Vagina (tissue), 2 donors: ENCODE measurements at regions not wholly inside any gene's neighbourhood (a gene's known extent, or its start where the extent isn't known, plus 50 kb on each side); places are given as distances from the start of the nearest gene placed in this dataset.

Source experiments
- POLR2A ChIP-seq, 2 donors: fragments of 450-650 bp; IDR thresholded peaks; one replicate each; pipeline ENCODE4 v1.6.1; 2017; ENCODE audit warnings: antibody characterized with exemption in 2 of 2, mild to moderate bottlenecking in 2 of 2, moderate library complexity in 2 of 2
- TF ChIP-seq, protein P1 (sequence below), 3 experiments: fragments of 450-650 bp in 2 of 3; fragments of 200-600 bp in 1 of 3; sonication (generic) in 1 of 3; IDR thresholded peaks; one replicate each; pipeline ENCODE4 v1.5.1; 2017 to 2019; ENCODE audit warnings: antibody characterized with exemption in 3 of 3, mild to moderate bottlenecking in 2 of 3, moderate library complexity in 2 of 3

DNA sequence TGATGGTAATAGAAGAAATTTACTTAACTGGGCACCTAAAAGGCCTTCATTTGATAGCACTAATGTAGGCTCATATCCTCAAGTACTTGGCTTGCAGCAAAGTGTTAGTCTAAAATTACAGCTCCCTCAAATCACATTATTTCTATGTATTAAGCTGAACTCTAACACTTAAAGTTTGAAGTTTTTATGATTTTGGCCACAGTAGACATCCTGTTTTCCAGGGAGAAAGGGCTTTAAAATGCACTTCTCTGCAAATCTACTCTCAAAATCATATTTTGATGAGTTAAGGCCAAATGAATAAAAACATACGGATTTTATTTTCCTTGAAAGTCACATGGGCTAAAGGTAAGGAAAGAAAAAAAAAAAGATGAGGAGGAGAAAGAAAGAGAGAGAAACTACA is 575.5 kb downstream of the PLPP3 start:
- TF ChIP-seq, protein P1, sequence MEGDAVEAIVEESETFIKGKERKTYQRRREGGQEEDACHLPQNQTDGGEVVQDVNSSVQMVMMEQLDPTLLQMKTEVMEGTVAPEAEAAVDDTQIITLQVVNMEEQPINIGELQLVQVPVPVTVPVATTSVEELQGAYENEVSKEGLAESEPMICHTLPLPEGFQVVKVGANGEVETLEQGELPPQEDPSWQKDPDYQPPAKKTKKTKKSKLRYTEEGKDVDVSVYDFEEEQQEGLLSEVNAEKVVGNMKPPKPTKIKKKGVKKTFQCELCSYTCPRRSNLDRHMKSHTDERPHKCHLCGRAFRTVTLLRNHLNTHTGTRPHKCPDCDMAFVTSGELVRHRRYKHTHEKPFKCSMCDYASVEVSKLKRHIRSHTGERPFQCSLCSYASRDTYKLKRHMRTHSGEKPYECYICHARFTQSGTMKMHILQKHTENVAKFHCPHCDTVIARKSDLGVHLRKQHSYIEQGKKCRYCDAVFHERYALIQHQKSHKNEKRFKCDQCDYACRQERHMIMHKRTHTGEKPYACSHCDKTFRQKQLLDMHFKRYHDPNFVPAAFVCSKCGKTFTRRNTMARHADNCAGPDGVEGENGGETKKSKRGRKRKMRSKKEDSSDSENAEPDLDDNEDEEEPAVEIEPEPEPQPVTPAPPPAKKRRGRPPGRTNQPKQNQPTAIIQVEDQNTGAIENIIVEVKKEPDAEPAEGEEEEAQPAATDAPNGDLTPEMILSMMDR (IDR thresholded peaks at IDR 0.05), result no peak
- no peak for TF ChIP-seq POLR2A (IDR thresholded peaks at IDR 0.05)
